OCI-LY3 (cell line): ENCODE measurements at regions not wholly inside any gene's neighbourhood (a gene's known extent, or its start where the extent isn't known, plus 50 kb on each side); places are given as distances from the start of the nearest gene placed in this dataset.

Source experiments
- H2AFZ ChIP-seq: fragments of 200-600, 300-600 bp; shearing (Covaris generic); 2 replicates; pipeline ENCODE4 v1.6.0; 2014; ENCODE audit warnings: antibody characterized with exemption, low read depth, low read length
- H3K27ac ChIP-seq: fragments of 200-600, 300-600 bp; sonication (generic); 2 replicates; pipeline ENCODE4 v1.5.1; 2014; ENCODE audit warnings: mild to moderate bottlenecking, low read length, moderate library complexity, mixed read lengths
- H3K27me3 ChIP-seq: fragments of 200-600, 300-600 bp; sonication (generic); 2 replicates; pipeline ENCODE4 v1.6.1; 2014; ENCODE audit warnings: low read depth, low read length, mixed read lengths
- H3K36me3 ChIP-seq: fragments of 200-600, 300-600 bp; sonication (generic); replicated peaks from 2 replicates; pipeline ENCODE3; 2014; ENCODE audit warnings: low read depth, low read length, mixed read lengths
- H3K4me1 ChIP-seq: fragments of 300-600, 200-600 bp; sonication (generic); 2 replicates; pipeline ENCODE4 v1.6.1; 2014; ENCODE audit warnings: low read length, mixed read lengths
- H3K4me2 ChIP-seq: fragments of 200-600, 300-600 bp; sonication (generic); 2 replicates; pipeline ENCODE4 v1.6.1; 2014; ENCODE audit warnings: low read length, mixed read lengths
- H3K4me3 ChIP-seq: fragments of 300-600, 200-600 bp; sonication (generic); 2 replicates; pipeline ENCODE4 v1.5.1; 2014; ENCODE audit warnings: antibody characterized with exemption, mild to moderate bottlenecking, low read length, moderate library complexity
- H3K79me2 ChIP-seq: fragments of 300-600, 200-600 bp; shearing (Covaris generic); 2 replicates; pipeline ENCODE4 v1.6.1; 2014; ENCODE audit warnings: mild to moderate bottlenecking, low read length, mixed read lengths
- H3K9ac ChIP-seq: fragments of 300-600, 200-600 bp; shearing (Covaris generic); 2 replicates; pipeline ENCODE4 v1.6.0; 2014; ENCODE audit warnings: mild to moderate bottlenecking, low read length, moderate library complexity
- H3K9me3 ChIP-seq: fragments of 200-600, 300-600 bp; shearing (Covaris generic); 2 replicates; pipeline ENCODE4 v1.6.1; 2014; ENCODE audit warnings: low read length, mixed read lengths; ENCODE audit not compliant: insufficient read depth
- H4K20me1 ChIP-seq: fragments of 200-600, 300-600 bp; sonication (generic); 2 replicates; pipeline ENCODE4 v1.6.1; 2016; ENCODE audit warnings: low read length, mixed read lengths; ENCODE audit not compliant: insufficient read depth
- EZH2phosphoT487 ChIP-seq: fragments of 200-600 bp; shearing (Covaris generic); IDR thresholded peaks from 2 replicates; pipeline ENCODE4 v1.6.1; 2018; ENCODE audit warnings: antibody characterized with exemption, mixed run types, low read depth
- TF ChIP-seq, protein P1 (sequence below): fragments of 200-600, 300-600 bp; sonication (generic); IDR thresholded peaks from 2 replicates; pipeline ENCODE4 v1.5.1; 2014; ENCODE audit warnings: antibody characterized with exemption, low read length, low read depth

DNA sequence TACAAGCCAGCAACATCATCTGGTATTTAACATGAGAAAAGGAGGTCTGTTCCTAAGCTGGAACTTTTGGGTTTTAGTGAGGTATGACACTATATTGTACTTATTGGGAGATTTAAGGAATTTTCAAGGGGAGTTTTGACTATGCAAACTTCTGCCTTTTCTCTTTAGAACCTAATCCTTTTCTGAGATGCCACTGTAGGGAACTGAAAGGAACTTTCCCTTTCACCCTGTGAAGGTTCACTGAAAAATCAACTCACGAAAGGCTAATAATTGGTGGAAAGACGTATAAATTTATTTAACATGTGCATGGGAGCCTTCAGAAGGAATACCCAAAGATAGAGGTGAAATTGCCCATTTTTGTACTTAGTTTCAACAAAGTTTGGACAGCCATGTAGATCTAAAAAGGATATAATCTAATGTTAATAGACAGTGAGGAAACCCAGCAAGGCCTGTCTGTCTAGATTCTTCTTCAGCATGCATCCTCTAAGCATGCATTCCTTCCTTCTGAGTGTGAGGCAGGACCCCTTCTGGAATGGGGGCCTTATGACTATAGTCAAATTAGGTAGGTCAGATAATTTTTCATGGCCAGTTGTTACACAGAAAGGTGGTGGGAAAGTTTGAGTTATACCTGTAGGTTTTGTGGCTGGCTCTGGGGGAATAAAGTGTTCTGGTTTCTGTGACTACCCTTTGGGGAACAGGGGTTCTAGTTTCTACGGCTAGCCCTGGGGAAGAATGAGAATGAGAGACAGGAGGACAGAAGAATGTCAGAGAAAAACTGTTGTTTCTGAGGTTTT is 200.3 kb downstream of the C9orf152 start:
- no peak for TF ChIP-seq EZH2phosphoT487
- TF ChIP-seq, protein P1, sequence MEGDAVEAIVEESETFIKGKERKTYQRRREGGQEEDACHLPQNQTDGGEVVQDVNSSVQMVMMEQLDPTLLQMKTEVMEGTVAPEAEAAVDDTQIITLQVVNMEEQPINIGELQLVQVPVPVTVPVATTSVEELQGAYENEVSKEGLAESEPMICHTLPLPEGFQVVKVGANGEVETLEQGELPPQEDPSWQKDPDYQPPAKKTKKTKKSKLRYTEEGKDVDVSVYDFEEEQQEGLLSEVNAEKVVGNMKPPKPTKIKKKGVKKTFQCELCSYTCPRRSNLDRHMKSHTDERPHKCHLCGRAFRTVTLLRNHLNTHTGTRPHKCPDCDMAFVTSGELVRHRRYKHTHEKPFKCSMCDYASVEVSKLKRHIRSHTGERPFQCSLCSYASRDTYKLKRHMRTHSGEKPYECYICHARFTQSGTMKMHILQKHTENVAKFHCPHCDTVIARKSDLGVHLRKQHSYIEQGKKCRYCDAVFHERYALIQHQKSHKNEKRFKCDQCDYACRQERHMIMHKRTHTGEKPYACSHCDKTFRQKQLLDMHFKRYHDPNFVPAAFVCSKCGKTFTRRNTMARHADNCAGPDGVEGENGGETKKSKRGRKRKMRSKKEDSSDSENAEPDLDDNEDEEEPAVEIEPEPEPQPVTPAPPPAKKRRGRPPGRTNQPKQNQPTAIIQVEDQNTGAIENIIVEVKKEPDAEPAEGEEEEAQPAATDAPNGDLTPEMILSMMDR = no peak
- H3K4me3 ChIP-seq = no peak overlapping the region
- H3K4me1 ChIP-seq = peaks cover 18% of the 10 kb centered on the region
- H4K20me1 ChIP-seq = no peaks in the 10 kb centered on the region
- no peak overlapping the region for H2AFZ ChIP-seq
- H3K4me2 ChIP-seq = peak overlapping the region; percentile 18
- no peaks in the 10 kb centered on the region for H3K9me3 ChIP-seq
- no peak overlapping the region for H3K9ac ChIP-seq
- H3K36me3 ChIP-seq = no peaks in the 10 kb centered on the region
- H3K79me2 ChIP-seq = no peaks in the 10 kb centered on the region
- H3K27ac ChIP-seq = no peak overlapping the region
- no peaks in the 10 kb centered on the region for H3K27me3 ChIP-seq

- Histone ChIP-seq H3K4me2 (no peak overlapping the region), H3K27ac (no peak overlapping the region)
- TF ChIP-seq, protein P1 = no peak
- no peak for TF ChIP-seq EZH2phosphoT487
These were observed 199.3 kb downstream of the C9orf152 start for GRCh38 chr9:110008663-110009062.

DNA sequence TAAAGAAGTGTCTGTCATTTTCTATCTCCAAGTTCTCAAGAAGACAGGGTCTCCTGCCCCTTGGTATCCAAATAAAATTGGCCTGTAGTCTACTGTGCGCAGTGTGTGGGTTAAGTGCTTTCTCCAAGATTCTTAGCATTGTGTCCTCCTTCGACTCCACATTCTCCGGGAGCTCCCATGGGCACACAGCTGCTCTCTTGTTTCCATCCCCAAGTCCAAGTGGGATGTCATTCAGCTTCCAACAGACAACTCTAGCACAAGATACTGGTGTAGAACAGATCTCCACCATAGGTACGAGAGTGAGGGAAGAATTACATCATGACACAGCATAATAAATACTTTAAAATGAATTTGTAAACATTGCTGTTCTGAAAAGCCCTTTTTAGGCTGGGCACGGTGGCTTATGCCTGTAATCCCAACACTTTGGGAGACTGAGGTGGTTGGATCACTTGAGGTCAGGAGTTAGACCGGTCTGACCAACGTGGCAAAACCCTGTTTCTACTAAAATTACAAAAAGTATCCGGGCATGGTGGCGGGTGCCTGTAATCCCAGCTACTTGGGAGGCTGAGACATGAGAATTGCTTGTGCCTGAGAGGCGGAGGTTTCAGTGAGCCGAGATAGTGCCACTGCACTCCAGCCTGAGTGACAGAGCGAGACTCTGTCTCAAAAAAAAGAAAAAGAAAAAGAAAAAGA is 196.2 kb downstream of the C9orf152 start:
- Histone ChIP-seq H3K9me3 (no peaks in the 10 kb centered on the region), H2AFZ (no peak overlapping the region), H3K27me3 (no peaks in the 10 kb centered on the region), H3K4me2 (no peak overlapping the region), H3K36me3 (no peaks in the 10 kb centered on the region), H3K4me3 (no peak overlapping the region), H3K27ac (no peak overlapping the region), H3K4me1 (peaks cover 18% of the 10 kb centered on the region), H3K9ac (no peak overlapping the region), H4K20me1 (no peaks in the 10 kb centered on the region), H3K79me2 (no peaks in the 10 kb centered on the region)
- TF ChIP-seq, protein P1 = no peak
- TF ChIP-seq EZH2phosphoT487 = no peak

More at GRCh38 chr9:110008663-110009062, 199.3 kb downstream of the C9orf152 start:
- no peaks in the 10 kb centered on the region for H3K27me3 ChIP-seq
- peaks cover 18% of the 10 kb centered on the region for H3K4me1 ChIP-seq
- no peaks in the 10 kb centered on the region for H3K9me3 ChIP-seq
- no peak overlapping the region for H3K4me3 ChIP-seq
- H2AFZ ChIP-seq = no peak overlapping the region
- H4K20me1 ChIP-seq = no peaks in the 10 kb centered on the region
- H3K79me2 ChIP-seq = no peaks in the 10 kb centered on the region
- no peaks in the 10 kb centered on the region for H3K36me3 ChIP-seq
- H3K9ac ChIP-seq = no peak overlapping the region

- Histone ChIP-seq H3K4me2 (no peak overlapping the region), H3K79me2 (no peaks in the 10 kb centered on the region), H3K4me1 (peaks cover 5% of the 10 kb centered on the region), H2AFZ (no peak overlapping the region), H3K27ac (no peak overlapping the region), H3K9me3 (no peaks in the 10 kb centered on the region), H3K27me3 (no peaks in the 10 kb centered on the region), H3K36me3 (no peaks in the 10 kb centered on the region), H3K4me3 (no peak overlapping the region), H3K9ac (no peak overlapping the region), H4K20me1 (no peaks in the 10 kb centered on the region)
- TF ChIP-seq EZH2phosphoT487 = no peak
- TF ChIP-seq, protein P1 = no peak
These were observed 194.9 kb downstream of the C9orf152 start for GRCh38 chr9:110013064-110013463.
